GM13977 (cell line): ENCODE measurements at regions not wholly inside any gene's neighbourhood (a gene's known extent, or its start where the extent isn't known, plus 50 kb on each side); places are given as distances from the start of the nearest gene placed in this dataset.

Experiments used
- DNase-seq: peaks from one replicate; pipeline ENCODE4 v3.0.0; 2012; ENCODE audit warnings: low spot score
- in situ Hi-C: fragments of 300-500 bp; cut with MboI; formaldehyde crosslinking; loops from one replicate; pipeline ENCODE4 v1.12.0; 2022; ENCODE audit warnings: low sequenced_read_pairs, low pct_unique_long_range_greater_than_20kb, mixed read lengths, inconsistent platforms; ENCODE audit not compliant: unreplicated experiment
- TF ChIP-seq, protein P1 (sequence below): IDR thresholded peaks from 2 replicates; pipeline ENCODE4 v1.5.1; 2012; ENCODE audit warnings: mild to moderate bottlenecking, control low read depth; ENCODE audit not compliant: insufficient read depth; ENCODE audit errors: extremely low read depth, missing control alignments

DNA sequence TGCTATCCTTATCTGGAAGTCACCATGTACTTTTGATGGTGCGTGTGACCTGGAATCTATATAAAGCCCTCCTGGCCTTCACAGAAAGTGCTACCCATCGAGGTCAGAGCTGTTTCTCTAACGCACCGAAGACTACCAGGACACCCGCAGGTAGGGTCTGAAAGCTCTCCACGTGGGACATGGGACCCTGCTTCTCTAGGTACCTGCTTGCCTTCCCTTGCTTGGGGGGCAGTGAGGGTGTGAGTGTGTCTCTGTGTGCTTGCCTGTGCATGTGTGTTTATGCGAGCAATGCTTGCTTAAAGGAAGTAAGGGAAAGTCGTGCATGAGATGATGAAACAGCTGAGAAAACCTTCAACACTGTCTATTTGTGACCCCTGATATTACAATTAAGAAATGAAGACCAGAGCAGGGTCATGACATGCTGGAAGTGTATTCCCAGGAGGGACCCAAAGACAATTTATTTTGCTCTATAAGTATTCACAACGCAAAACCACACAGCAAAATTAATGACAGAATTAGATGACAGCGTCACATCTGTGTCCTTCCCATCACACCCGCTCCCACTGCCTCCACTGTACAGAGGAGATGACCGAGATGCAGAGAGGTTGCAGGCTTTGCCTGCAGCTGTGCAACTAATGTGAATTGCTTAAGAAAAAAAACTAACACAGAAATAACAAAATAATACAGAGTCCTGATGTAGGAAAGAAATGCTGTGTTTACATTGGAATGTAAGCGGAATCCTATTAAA, 76.4 kb upstream of the HELT start:
- TF ChIP-seq, protein P1, sequence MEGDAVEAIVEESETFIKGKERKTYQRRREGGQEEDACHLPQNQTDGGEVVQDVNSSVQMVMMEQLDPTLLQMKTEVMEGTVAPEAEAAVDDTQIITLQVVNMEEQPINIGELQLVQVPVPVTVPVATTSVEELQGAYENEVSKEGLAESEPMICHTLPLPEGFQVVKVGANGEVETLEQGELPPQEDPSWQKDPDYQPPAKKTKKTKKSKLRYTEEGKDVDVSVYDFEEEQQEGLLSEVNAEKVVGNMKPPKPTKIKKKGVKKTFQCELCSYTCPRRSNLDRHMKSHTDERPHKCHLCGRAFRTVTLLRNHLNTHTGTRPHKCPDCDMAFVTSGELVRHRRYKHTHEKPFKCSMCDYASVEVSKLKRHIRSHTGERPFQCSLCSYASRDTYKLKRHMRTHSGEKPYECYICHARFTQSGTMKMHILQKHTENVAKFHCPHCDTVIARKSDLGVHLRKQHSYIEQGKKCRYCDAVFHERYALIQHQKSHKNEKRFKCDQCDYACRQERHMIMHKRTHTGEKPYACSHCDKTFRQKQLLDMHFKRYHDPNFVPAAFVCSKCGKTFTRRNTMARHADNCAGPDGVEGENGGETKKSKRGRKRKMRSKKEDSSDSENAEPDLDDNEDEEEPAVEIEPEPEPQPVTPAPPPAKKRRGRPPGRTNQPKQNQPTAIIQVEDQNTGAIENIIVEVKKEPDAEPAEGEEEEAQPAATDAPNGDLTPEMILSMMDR = no peak
- no peak for DNase-seq
- in situ Hi-C loops = no loop called here

DNA sequence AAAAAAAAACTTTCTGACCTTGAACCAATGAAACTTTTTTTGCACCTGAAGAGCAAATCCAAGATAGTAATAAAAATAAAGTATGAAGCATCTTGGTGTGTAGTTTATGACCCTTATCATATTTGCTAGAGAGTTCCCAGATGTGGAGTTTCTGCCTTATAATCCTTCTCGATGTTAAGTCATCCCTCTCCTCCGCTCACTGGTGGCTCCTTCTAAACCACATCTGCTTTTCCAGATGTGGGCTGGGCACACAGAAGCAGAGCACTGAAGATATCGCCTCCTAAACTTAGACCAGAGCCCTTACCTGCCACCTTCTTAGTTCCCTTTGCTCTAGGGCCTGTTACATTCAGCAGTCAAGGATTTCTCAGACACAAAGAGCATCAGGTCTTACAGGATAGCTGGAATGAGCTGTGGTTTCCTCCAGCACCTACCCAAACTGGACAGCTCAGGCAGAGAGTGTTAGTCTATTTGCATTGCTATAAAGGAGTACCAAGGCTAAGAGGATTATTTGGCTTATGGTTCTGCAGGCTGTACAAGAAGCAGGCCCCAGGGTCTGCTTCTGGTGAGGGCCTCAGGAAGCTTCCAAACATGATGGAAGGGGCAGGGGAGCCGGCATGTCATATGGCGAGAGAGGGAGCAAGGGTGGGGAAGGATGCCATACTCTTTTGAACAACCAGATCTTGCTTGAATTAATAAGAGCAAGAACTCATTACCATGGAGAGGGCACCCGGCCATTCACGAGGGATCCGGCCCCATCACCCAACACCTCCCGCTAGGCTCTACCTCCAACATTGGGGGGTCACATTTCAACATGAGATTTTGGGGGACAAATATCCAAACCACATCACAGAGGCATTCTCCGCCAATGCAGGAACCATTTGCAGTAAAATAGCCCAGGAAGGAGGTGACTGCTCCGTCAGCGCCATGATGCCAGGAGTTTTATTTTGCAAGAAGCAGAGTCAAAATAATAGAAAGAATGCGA, 75.6 kb upstream of the HELT start:
- in situ Hi-C loops = no loop called here

DNA sequence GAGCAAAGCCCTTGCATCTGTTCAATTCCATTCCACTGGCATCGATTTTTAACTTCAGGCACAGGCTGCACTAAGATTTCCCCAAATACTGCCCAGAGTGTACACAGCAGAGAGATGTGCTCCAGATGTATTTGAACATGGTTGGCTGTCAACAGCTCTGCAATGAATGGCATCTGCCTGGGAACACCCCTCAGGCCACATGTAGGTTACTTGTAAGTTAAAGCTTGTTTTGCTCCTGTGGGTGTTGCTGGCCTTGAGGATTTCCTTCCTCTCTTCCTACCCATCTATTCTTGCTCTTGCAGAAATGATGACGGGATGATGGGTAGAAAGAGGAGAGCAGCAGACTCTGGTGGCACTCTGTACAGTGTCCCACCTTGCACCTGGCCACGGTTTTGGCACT, 69.3 kb upstream of the HELT start:
- DNase-seq = no peak
- in situ Hi-C loops = no loop called here
- TF ChIP-seq, protein P1 = no peak

More for the DNA sequence above, 75.6 kb upstream of the HELT start:
- DNase-seq = no peak
- TF ChIP-seq, protein P1 = no peak

DNA sequence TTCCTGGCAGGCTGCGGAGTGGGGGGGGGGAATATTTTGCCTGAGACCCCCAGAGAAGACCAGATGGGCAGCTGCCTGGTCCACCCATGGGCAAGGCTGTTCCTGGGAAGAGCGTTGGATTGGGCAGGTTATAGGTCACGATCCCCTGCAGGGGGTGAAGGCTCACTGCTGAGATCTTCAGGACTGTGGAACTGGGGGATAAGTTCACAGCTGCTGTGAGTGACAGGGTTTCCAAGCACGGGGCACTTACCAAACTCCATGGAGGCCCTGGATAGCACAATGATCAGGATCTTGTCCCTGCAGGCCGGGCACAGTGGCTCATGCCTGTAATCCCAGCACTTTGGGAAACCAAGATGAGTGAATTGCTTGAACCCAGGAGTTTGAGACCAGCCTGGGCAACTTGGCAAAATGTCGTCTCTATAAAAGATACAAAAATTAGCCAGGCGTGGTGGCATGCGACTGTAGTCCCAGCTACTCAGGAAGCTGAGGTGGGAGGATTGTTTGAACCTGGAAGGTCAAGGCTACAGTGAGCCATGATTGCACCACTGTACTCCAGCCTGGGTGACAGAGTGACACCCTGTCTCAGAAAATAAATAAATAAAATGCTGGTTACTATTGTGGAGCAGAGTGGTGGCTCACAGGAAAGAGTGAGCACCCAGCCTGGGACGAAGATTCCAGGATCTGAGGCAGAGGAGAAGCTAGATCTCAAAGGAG, 68.0 kb upstream of the HELT start:
- no peak for DNase-seq
- TF ChIP-seq, protein P1 = no peak
- in situ Hi-C loops = no loop called here

DNA sequence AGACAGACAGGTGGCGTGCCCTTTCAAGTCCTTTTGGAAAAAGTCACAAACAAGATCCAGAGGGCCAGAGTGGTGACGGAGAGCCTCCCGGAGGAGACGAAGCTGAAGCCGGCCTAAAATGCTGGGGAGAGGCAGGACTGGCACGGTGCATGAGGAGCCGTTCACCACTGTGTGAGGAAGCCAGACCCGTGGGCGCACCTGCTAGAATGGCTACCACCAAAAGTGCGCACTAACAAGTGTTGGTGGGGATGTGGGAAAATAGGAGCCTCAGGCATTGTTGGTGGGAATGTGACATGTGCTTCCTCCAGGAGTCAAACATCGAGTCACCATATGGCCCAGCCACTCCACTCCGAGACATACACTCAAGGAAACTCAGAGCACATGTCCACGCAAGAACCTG, 67.4 kb upstream of the HELT start:
- in situ Hi-C loops = no loop called here
- TF ChIP-seq, protein P1 = no peak
- DNase-seq = no peak

DNA sequence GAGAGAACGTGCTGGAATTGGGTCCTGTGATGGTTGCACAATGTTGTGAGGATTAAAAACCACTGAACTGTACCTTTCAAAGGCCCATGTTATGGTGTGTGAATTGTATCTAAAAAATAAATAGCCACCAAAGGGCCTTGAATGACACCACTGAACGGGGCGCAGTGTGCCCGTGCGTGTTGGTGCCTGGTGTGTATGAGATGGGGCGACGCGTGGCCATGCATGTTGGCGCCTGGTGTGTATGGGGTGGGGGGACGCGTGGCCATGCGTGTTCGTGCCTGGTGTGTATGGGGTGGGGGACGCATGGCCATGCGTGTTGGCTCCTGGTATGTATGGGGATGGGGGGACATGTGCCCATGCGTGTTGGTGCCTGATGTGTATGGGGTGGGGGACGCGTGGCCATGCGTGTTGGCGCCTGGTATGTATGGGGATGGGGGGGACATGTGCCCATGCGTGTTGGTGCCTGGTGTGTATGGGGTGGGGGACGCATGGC, 66.6 kb upstream of the HELT start:
- in situ Hi-C loops = no loop called here
- no peak for DNase-seq
- TF ChIP-seq, protein P1 = no peak
